HG02678 (cell line): ENCODE measurements at regions not wholly inside any gene's neighbourhood (a gene's known extent, or its start where the extent isn't known, plus 50 kb on each side); places are given as distances from the start of the nearest gene placed in this dataset.
"Not testable (repeated sequence)": the region's sequence is repeated elsewhere in the genome, so short reads cannot be mapped to it uniquely, and the experiment has no call there.

Experiments used
- ATAC-seq: cut with Tn5 transposase; IDR thresholded peaks from one replicate; pipeline ENCODE4 v1.9.1; 2021; ENCODE audit warnings: mild to moderate bottlenecking, moderate library complexity; ENCODE audit not compliant: unreplicated experiment

DNA sequence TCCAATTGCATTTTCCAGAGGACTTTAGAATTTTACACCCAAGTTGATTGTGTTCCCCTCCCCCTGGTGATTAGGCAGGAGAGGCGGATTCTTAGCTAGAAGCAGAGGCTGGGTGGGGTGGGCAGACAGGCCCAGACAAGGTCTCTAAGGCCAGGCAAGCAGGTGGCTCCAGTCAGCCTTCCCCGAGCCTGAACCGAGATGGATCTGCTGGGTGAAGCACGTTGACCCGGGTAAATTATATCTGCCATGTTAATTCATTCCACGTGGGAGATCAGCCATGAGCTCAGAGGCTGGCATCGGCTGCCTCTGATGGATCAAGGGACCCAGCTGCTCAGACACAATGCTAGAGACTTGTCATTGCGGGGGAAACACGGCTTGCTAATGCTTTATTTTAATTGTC, 159.5 kb upstream of the MAFB start:
- ATAC-seq, result no peak

DNA sequence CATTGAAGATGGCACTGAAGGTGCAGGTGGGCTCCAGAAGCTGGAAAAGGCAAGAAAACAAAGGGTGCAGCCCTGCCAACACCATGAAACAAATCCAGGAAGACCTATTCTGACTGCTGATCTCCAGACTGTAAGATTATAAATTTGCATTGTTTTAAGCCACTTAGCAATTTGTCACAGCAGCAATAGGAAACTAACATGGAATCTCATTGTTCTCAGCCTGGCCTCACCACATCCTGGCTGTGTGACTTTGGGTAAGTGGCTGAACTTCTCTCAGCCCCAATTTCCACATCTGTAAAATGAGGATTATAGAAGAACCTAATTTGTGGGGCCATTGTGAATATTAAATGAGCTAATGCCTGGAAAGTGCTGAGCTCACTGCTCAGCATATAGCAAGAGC, 160.4 kb upstream of the MAFB start:
- no peak for ATAC-seq

DNA sequence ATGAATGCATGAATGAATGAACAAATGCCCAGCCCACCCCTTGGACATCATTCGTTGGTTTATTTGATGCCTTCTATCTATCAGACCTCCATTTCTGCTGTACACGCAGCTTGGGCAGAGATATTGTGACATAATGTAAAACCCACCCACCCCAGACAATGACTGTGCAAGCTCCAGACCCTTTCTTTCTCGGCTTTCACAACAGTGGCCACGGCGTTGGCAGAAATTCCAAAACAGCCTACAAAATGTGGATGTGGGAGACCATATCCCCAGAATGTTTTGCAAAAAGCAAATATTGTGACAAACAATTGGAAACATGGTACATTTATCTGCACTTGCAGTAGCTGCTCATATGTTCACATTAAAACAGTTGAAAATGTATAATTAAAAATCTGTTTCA, 162.0 kb upstream of the MAFB start:
- no peak for ATAC-seq

DNA sequence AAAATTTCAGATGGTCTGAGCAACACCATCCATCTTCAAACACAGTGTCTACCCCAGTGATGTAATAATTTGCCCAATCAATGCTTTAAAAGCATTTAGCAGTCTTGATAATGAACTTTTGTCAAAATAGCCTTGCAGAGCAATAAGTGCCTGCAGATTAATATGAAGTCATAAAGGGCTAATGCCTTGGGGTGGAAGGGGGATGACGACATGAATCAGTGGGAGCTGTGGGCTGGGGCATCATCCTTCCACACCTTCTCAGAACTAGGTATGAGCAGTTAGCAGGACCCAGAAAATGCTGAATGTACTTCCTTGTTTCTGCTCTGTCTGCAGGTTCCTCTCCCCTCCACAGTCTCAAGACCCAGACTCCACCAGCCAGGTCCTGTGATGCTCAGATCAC, 166.2 kb upstream of the MAFB start:
- ATAC-seq, result no peak

DNA sequence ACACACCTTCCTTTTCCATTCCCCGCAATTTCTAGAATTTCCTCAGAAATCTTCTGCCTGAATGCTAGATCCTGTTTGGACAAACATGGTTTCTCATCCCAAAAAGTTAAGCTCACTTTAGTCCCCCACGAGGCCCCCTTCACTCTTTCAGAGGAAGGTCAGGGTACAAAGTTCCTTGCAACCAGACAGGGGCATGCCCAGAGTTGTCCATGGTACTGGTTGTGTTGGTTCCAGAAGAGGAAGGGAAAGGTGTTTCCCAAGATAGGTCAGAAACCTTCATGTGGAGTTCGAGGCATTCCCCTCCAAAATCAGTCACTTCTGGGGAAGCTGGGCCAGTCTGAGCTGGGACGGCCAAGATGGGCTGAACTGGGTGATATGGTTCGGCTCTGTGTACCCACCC, 167.6 kb upstream of the MAFB start:
- no peak for ATAC-seq

DNA sequence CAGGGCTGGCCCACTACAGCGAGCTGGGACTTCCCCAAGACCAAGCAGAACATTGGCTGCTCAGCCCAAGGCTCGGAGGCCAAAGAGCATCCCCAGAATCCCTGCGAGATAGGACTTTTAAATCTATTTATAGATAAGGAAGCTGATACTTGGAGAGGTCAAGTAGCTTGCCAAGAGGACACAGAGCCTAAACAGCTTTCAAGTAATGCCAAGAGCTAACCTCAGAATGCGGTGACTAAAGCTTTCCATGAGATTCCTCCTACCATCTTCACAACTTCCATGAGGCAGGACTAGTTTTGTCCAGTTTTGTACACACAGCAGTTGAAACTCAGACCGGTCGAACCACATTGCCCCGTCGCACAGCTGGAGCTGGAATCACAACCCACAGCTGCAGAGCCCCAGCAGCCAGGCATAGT, 168.1 kb upstream of the TOP1 start:
- ATAC-seq, result no peak

DNA sequence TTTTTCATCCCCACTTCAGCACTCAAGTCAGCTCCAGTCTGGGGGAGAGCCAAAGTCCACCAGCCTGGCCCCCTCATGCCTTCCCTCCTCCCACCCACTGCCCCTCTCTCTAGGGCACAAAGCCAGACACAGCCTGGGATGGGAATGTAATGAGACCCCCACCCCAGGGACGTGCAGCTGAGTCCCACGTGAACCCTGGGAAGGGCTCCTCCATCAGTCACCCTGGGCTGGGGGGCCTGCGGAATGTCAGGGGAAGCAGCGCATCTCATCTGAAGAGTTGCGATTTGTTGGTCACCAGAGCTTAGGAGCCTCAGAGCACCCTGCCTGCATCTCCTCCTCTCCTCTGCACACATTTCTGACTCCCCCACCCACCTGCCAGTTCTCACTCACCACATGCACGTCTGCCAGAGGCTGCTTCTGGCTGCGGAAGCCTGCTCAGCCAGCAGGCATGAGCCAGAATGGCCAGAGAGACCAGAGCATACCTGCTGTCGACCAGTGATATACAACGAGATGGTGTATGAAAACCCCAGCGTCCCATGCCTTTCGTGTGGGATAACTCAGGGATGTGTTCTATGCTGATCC, 167.1 kb upstream of the TOP1 start:
- no peak for ATAC-seq

DNA sequence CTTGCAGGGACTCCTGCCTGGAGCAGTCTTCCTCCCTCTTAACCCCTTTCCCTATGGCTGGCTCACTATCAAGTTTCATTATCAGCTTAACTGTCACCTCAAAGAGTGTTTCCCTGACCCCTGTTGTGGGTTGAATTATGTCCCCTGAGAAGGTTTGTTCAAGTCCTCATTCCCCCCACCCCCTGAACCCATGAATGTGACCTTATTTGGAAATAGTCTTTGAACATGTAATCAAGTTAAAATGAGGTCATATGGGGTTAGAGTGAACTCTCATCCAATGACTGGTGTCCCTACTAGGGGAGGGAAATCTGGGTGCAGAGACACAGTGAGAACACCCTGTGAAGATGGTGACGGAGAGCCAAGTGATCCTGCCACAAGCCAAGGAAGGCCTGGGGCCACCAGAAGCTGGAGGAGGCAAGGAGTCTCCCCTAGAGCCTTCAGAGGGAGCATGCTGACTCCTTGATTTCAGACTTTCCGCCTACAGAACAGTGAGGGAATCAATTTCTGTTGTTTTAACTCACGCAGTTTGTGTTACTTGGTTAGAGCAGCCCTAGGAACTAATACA, 165.2 kb upstream of the TOP1 start:
- ATAC-seq, result no peak

DNA sequence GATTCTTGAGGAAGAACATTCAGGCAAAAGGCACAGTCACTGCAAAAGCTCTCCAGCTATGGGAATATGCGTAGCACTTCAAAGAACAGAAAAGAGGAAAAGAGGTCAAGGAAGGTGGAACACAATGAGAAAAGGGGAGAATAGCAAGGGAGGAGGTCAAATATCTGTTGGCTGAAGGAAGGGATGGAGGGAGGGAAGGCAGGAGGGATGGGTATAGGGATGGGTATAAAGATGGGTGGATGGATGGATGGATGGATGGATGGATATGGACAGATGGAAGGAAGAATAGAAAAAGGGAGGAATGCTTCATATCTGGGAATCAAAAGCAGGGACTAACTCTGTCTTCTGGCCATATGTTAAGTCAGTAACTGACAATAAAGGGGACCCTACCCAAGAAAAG, 164.2 kb upstream of the TOP1 start:
- no peak for ATAC-seq

DNA sequence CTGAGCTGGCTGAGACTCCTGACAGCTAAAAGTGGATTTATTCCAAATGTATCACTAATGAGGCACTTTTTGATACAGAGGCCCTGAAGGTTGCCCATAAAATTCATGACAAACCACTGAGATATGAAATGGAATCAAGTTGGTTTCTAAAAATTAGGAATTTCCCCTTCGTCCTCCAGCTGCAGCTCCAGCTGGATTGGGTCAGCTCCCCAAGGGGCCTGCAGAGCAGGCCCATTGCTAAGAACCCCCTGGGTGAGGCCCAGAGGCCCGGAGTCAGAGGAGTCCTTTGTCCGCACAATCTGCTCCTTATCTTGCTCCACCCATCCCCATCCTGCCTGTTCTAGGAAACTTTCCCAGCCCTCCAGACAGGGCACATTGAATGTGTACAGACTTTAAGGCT, 163.5 kb upstream of the TOP1 start:
- ATAC-seq, result no peak

DNA sequence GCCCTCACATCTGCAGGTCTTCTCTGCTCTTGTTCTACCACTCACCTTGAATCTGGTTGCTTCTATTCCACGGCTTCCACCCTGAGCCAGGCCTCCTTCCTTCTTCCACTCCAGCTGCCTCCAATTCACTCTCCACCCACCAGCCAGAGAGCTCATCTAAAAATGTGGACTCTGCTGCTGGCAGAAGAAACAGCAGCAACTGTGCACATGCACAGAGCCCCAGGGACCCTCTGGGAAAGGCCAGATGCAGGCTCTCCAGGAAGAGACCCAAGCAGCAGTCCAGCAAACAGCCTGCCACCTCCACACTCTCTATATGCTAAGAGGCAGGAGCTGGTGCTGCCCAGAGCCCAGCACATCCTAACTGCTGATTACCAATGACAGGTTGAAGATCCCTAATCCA, 162.6 kb upstream of the TOP1 start:
- no peak for ATAC-seq

DNA sequence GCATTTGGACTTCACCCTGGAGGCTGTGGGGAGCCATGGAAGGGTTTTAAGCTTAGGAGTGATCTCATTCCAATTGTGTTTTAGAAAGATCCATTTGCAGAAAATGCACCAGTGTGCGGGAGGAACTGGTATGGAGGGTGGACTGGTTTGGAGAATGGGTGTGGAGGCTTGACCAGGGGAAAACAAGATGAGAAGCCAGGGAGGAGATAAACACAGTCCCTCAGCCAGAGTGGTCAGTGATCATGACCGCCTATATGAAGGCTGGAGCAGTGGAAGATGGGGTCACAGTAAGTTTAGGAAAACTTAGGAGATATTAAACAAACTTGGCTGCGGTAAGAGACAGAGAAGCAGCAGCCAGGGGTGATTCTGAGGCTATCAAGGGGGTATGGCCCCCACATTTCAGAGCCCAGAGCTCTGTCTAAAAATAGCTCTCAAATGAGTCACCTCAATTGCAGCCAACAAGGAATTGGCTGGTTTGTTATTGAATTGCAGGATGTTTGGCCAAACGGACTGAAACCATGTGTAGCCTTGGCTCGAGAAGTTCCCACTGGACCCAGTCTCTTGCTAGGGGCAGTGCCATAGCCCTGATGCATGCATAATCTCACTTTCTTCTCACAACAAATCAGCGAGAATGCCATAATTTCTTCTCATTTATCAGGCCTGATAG, 159.9 kb upstream of the TOP1 start:
- ATAC-seq, result no peak

DNA sequence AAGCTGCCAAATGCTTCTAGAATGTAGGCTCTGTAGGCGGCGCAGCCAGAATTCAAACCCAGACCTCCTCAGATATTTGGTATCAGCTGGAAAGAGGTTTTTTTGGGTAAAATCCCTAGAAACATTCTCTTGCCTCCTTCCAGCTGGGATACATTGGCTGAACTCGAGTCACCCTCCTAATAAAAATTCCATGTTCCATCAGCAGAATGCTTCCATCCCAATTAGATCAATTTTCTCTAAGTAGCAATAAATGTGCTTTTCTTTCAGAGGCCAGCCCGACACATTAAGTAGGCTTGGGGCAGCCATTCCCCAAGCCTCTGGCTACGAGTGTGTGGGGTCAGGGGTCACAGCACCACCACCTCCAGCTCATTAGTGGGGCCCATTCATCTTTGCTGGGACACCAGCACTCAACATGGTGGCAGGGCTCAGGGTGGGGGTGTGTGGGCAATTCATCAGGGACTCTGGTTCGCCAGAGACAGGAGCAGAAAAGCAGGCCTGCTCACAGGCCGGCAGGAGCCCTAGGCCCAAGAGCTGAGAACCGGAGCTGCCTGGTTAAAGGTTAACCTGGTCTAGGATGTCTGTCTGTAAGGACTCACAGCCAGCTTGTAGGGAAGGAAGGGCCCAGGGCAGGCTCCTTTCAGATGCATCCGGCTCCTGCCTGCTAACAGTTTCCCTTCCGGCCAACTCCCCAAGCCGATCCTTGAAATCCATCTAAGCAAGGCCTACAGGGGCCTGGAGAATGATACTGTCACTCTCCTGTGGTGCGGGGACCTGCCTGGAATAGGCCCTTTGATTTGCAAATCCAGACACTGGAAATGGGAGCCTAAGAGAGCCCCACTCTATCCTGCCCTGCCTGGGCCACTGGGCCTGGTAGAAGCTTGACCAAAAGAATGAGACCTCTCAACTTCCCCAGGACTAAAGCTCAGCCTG, 159.1 kb upstream of the TOP1 start:
- no peak for ATAC-seq

DNA sequence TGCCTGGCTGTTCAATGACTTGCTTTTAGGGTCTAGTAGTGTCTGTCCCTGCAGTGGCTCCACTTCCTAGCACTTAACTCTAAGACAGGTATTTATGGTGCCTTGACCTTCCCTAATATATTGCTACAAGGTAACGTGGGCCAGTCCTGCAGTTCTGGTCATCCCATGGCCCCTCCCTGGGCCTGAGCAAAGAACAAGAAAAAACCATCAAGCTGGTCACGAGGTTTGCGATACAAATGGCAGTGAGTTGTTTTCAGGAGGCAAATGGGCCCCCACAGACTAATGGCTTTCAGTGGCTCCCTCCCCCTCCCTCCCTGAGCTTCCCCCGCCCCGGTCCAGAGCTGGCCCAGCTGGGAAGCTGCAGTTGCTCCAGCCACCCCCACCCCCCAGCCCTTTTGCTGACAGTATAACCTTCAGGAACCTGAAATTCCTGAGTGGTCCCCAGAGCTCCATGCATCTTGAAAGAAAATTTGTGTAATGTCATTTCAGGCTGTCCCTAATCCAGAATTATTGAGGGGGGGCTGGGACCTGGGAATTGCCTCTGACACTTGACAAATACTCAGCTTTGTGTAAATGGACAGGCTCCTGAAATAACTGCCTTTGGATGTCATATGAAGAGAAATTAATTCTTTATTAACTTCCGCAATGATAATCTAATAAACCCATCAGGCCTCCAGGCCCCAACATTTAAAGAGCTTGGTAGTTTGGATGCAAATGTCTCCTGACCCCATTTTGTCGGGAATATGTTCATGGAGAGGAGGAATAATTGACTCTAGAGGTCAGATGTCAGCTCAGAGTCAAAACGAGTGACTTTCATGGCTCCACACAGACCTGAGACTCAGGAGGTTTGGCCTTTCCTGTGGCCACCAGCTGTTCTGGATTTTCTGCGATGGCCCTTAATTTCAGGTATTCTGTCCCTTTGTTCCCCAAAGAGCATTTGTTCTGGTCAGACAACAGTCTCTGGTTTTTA, 153.2 kb upstream of the TOP1 start:
- no peak for ATAC-seq

DNA sequence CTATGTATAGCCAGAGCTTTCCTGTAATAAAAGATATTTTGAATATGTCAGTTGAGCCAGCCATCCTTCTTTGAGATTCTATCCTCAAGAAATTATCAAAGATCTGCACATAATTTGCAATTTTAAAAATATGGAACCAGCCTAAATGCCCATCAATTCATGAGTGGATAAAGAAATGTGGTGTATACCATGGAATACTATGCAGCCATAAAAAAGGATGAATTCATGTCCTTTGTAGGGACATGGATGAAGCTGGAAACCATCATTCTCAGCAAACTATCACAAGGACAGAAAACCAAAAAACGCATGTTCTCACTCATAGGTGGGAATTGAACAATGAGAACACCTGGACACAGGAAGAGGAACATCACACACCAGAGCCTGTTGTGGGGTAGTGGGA, 150.5 kb upstream of the TOP1 start:
- not testable (repeated sequence) for ATAC-seq

DNA sequence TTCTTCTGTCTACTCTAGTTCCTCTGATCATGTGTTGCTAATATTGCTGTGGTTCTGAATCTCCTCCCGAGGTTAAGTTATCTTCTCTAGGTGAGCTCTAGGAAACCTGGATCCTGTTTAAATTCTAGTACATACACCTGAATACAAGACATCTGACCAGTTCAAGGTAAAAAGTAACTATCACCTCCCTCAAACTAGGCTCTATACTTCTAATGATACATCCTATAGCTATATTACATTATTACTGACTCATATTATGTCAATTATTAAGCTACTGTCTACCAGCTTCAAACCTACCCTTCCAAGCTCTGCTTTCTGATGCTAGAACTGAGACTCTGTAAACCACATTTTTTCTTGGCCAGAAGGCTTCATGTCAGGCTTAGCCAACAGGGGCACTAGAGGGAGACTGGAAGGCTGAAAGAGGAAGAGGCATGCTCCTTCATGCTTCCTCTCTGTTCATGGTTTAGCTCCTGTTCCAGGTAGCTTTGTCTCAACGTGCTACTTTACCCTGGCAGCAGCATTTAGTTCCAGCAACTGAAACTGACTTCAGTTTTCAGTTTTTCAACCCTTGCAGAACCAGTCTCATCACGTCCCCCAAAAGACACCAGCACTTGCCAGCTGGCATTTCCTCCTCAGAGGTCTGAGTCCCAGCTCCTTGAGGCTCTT, 148.4 kb upstream of the TOP1 start:
- no peak for ATAC-seq

DNA sequence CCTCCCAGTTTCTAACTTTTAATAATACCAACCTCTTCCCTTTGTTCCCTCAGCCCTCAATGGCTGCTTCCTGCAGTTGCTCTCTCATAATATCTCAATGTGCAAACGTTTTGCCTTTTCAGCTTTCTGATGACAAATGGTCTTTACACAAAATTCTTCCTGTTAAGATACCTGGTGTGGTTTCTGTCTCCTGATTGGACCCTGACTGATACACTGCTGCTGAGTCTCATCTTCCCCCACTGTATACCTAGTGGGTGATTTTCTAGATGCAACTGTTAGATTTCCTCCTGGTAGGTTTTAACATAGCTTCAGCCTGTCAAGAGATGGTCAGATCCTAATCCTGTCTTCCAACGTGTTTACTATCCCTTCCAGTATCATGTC, 147.9 kb upstream of the TOP1 start:
- no peak for ATAC-seq

DNA sequence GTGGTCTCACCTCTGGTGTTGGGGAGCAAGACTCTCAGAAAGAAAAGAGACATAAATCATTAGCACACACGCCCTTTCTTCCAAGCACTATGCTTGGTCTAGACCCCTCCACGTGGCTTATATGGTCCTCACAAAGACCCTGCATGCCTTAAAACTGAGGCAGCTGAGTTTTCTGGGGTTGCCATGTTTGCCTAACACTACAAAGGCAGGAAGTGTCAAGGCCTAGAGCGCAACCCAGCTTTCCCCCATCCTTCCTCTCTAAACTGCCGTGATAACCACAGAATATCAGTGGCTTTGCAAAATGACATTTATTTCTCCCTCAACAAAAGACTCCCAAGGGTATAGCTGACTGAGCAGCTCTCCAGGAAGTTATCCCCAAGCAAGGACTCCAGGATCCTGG, 146.5 kb upstream of the TOP1 start:
- ATAC-seq, result no peak

DNA sequence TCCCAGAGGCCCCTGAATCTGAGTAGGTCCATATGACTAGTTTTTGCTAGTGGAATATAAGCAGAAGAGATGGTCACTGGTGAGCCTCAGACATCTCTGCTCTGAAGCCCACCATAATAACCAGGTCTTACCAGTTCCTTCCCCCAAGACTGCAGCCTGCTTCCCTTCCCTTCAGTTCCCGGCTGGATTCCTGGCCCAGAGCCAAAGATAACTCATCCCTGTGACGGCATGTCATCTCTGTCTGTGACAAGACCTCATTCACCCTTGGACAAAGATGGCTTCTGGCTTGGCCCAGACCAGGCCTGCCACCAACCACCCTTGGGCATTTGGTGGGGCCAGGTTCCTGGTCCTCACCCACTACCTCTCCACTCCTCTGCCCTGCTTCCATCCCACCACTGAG, 145.5 kb upstream of the TOP1 start:
- ATAC-seq, result no peak

DNA sequence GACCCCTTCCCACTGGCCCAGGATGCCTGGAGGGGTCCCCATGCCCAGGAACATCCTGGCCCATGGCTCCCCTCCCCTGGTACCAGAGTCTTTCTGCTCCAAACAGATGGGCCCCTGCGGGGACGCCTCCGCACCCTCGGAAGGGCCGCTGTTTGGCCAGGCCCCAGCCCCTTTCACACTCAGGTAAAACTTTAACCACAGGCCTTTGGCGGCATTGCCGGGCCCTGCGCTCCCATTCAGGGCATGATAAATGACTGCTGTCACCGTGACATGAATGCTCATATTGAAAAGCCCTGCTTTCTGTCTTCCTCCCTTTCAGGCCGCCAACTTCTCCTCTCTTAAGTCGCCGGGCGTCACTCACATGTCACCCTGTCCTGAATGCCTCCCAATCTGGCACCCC, 141.5 kb upstream of the TOP1 start:
- no peak for ATAC-seq
